ENCODE measurements at regions not wholly inside any gene's neighbourhood (a gene's known extent, or its start where the extent isn't known, plus 50 kb on each side); places are given as distances from the start of the nearest gene placed in this dataset.

DNA sequence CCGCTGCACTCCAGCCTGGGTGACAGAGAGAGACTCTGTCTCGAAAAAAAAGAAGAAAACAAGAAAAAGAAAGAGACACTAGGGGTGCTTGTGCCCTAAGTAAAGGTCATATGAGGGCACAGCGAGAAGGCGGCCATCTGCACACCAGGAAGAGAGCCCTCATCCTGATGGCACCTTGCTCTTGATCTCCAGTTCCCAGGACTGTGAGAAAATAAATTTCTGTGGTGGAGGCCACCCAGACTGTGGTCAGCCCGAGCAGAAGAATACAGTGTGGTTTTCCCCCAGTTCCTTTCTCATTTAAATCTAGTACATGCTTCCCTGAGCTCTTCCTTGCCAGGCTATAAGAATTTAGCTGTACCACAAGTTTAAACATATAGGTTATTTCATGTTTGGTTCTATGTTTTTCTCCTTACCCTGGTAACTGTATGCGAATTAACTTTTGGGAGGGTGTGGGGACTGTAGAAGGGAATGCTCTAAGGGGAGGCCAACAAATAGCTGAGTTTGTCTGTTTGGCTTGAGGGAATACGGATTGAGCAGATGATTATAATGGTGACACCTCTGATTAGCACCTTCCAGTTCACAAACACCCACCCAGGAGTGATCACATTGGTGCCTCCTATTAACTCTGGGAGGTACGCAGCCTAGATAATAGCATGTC lies 119.6 kb upstream of the ERRFI1 start:
- DNase-seq = no peak
- H2AFZ ChIP-seq (ENCODE audit: low read length) = no peak overlapping the region
- TF ChIP-seq, protein P1, sequence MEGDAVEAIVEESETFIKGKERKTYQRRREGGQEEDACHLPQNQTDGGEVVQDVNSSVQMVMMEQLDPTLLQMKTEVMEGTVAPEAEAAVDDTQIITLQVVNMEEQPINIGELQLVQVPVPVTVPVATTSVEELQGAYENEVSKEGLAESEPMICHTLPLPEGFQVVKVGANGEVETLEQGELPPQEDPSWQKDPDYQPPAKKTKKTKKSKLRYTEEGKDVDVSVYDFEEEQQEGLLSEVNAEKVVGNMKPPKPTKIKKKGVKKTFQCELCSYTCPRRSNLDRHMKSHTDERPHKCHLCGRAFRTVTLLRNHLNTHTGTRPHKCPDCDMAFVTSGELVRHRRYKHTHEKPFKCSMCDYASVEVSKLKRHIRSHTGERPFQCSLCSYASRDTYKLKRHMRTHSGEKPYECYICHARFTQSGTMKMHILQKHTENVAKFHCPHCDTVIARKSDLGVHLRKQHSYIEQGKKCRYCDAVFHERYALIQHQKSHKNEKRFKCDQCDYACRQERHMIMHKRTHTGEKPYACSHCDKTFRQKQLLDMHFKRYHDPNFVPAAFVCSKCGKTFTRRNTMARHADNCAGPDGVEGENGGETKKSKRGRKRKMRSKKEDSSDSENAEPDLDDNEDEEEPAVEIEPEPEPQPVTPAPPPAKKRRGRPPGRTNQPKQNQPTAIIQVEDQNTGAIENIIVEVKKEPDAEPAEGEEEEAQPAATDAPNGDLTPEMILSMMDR (IDR thresholded peaks at IDR 0.05; ENCODE audit: low read length) = no peak
- TF ChIP-seq EZH2 (optimal IDR thresholded peaks at IDR 0.05; ENCODE audit: low read depth, low read length) (no peak), EZH2phosphoT487 (IDR thresholded peaks at IDR 0.05; ENCODE audit: low read length) (no peak)
- no peaks in the 10 kb centered on the region for H3K4me1 ChIP-seq (ENCODE audit: low read length)
- H3K9me2 ChIP-seq (replicated peaks; ENCODE audit: insufficient read depth, low read length) = no peaks in the 10 kb centered on the region
- H3K27ac ChIP-seq (ENCODE audit: low read length) = no peak overlapping the region
- H4K20me1 ChIP-seq (ENCODE audit: insufficient read depth, low read length) = no peaks in the 10 kb centered on the region
- H3K9me3 ChIP-seq (replicated peaks; ENCODE audit: insufficient read depth, low read length) = no peaks in the 10 kb centered on the region
- H3K4me2 ChIP-seq (ENCODE audit: low read depth, low read length) = no peak overlapping the region
- H3K27me3 ChIP-seq (replicated peaks; ENCODE audit: insufficient read depth, low read length) = peaks cover 82% of the 10 kb centered on the region
- no peaks in the 10 kb centered on the region for H3F3A ChIP-seq (ENCODE audit: insufficient read depth, low read length)
- H3K9ac ChIP-seq (ENCODE audit: low read length) = no peak overlapping the region
- no peak overlapping the region for H3K4me3 ChIP-seq (ENCODE audit: low read length)
- no peaks in the 10 kb centered on the region for H3K79me2 ChIP-seq (ENCODE audit: low read length)
- no peaks in the 10 kb centered on the region for H3K36me3 ChIP-seq (replicated peaks; ENCODE audit: insufficient read depth, low read length)

DNA sequence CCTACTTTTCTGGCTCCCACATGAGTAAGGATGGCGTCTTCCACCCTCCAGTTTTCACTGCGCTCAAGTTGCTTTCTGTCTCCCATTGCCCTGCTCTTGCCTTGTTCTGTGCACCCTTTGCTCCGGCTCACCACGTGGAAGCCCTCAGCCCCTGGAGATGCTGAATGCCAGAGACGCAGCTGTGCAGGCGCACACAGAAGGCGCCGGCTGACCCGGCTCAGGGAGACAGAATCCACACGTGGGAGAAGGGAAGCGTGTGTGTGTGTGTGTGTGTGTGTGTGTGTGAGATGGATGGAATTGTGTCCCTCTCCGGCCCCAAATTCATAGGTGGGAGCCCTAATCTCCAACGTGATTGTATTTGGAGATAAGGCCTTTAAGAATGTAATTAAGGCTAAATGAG lies 118.2 kb upstream of the ERRFI1 start:
- DNase-seq = no peak
- Histone ChIP-seq H2AFZ (ENCODE audit: low read length) (no peak overlapping the region), H3K27me3 (replicated peaks; ENCODE audit: insufficient read depth, low read length) (peaks cover 82% of the 10 kb centered on the region)

DNA sequence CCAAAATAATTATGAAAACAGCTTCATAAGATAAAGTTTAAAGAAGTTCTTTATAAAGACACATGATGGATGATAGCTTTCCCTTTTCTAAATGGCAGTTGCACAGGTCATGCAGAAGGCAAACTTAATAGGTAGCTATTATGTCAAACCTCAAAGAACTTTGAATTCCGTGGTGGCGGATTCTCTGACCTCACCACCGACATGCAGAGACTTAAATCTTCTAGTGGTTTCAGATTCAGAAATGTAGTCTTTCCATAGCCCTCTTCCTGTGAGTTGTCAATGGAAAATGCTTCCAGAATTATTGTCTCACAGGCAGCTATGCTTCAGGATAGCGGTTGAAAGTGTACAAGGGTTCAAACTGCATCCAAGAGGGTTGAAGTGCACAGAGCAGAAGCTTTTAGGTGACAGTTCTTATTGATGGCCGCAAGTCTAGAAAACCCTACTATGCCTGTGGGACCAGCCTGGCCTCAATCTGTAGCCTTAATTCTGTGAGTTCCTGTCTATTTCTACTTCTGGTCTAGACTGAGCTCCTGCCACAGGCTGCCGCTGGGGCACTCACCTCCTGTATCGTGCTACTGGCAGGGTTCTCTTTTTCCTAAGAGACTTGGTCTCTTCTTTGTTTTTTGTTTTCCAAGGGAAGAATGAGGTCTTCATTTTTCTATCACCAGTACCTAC lies 117.0 kb upstream of the ERRFI1 start:
- Histone ChIP-seq H3K79me2 (ENCODE audit: low read length) (no peaks in the 10 kb centered on the region), H3K27me3 (replicated peaks; ENCODE audit: insufficient read depth, low read length) (peaks cover 82% of the 10 kb centered on the region), H3K4me3 (ENCODE audit: low read length) (no peak overlapping the region), H4K20me1 (ENCODE audit: insufficient read depth, low read length) (no peaks in the 10 kb centered on the region), H3K27ac (ENCODE audit: low read length) (no peak overlapping the region), H3K9me3 (replicated peaks; ENCODE audit: insufficient read depth, low read length) (no peaks in the 10 kb centered on the region), H3K36me3 (replicated peaks; ENCODE audit: insufficient read depth, low read length) (no peaks in the 10 kb centered on the region), H3K4me1 (ENCODE audit: low read length) (no peaks in the 10 kb centered on the region), H2AFZ (ENCODE audit: low read length) (no peak overlapping the region), H3K4me2 (ENCODE audit: low read depth, low read length) (no peak overlapping the region), H3K9ac (ENCODE audit: low read length) (no peak overlapping the region), H3K9me2 (replicated peaks; ENCODE audit: insufficient read depth, low read length) (no peaks in the 10 kb centered on the region), H3F3A (ENCODE audit: insufficient read depth, low read length) (no peaks in the 10 kb centered on the region)
- DNase-seq = no peak
- TF ChIP-seq EZH2 (optimal IDR thresholded peaks at IDR 0.05; ENCODE audit: low read depth, low read length) (no peak), EZH2phosphoT487 (IDR thresholded peaks at IDR 0.05; ENCODE audit: low read length) (no peak)
- TF ChIP-seq, protein P1 (IDR thresholded peaks at IDR 0.05; ENCODE audit: low read length) = no peak

More for the DNA sequence above, 118.2 kb upstream of the ERRFI1 start:
- Histone ChIP-seq H3K79me2 (ENCODE audit: low read length) (no peaks in the 10 kb centered on the region), H3K4me1 (ENCODE audit: low read length) (no peaks in the 10 kb centered on the region), H3K27ac (ENCODE audit: low read length) (no peak overlapping the region), H3K36me3 (replicated peaks; ENCODE audit: insufficient read depth, low read length) (no peaks in the 10 kb centered on the region), H3K9me2 (replicated peaks; ENCODE audit: insufficient read depth, low read length) (no peaks in the 10 kb centered on the region), H3K9ac (ENCODE audit: low read length) (no peak overlapping the region), H4K20me1 (ENCODE audit: insufficient read depth, low read length) (no peaks in the 10 kb centered on the region), H3K4me3 (ENCODE audit: low read length) (no peak overlapping the region), H3F3A (ENCODE audit: insufficient read depth, low read length) (no peaks in the 10 kb centered on the region), H3K9me3 (replicated peaks; ENCODE audit: insufficient read depth, low read length) (no peaks in the 10 kb centered on the region), H3K4me2 (ENCODE audit: low read depth, low read length) (no peak overlapping the region)
- TF ChIP-seq, protein P1 (IDR thresholded peaks at IDR 0.05; ENCODE audit: low read length) = no peak
- no peak for TF ChIP-seq EZH2phosphoT487 (IDR thresholded peaks at IDR 0.05; ENCODE audit: low read length)
- TF ChIP-seq EZH2 (optimal IDR thresholded peaks at IDR 0.05; ENCODE audit: low read depth, low read length) = no peak
